Keratinocyte (primary cell): ENCODE measurements at regions not wholly inside any gene's neighbourhood (a gene's known extent, or its start where the extent isn't known, plus 50 kb on each side); places are given as distances from the start of the nearest gene placed in this dataset.
"Not testable (repeated sequence)": the region's sequence is repeated elsewhere in the genome, so short reads cannot be mapped to it uniquely, and the experiment has no call there.

ENCODE experiments used
- DNase-seq: peaks from one replicate; pipeline ENCODE4 v3.0.0-alpha.2; 2011; ENCODE audit warnings: low read depth, missing footprints, low spot score
- FAIRE-seq: peaks from 2 replicates; lab custom pipeline; 2011; peaks lifted over from hg19 to GRCh38; lab: Jason Lieb, UNC
- H2AFZ ChIP-seq: 2 replicates; pipeline ENCODE4 v1.6.0; 2012; ENCODE audit warnings: low read length, control low read depth, inconsistent platforms; ENCODE audit not compliant: control insufficient read depth
- H3K27ac ChIP-seq: 2 replicates; pipeline ENCODE4 v1.5.1; 2011; ENCODE audit warnings: low read length; ENCODE audit not compliant: control insufficient read depth, insufficient read depth
- H3K27me3 ChIP-seq: 3 replicates; pipeline ENCODE4 v1.6.0; 2011; ENCODE audit warnings: low read length; ENCODE audit not compliant: control insufficient read depth, insufficient read depth; ENCODE audit errors: extremely low read depth
- H3K36me3 ChIP-seq, 2 experiments: 2 replicates in 1 of 2; 3 replicates in 1 of 2; pipeline ENCODE4 v1.5.1; 2011; ENCODE audit warnings: low read length in 2 of 2, mild to moderate bottlenecking in 1 of 2; ENCODE audit not compliant: control insufficient read depth in 2 of 2, insufficient read depth in 2 of 2; ENCODE audit errors: extremely low read depth in 1 of 2
- H3K4me1 ChIP-seq: 3 replicates; pipeline ENCODE4 v1.5.1; 2011; ENCODE audit warnings: low read length; ENCODE audit not compliant: control insufficient read depth, insufficient read depth; ENCODE audit errors: extremely low read depth
- H3K4me2 ChIP-seq: 3 replicates; pipeline ENCODE4 v1.6.0; 2011; ENCODE audit warnings: low read depth, low read length; ENCODE audit not compliant: control insufficient read depth, insufficient read depth; ENCODE audit errors: extremely low read depth
- H3K4me3 ChIP-seq, 3 experiments: fragments of 200-600 bp in 1 of 3; sonication (generic) in 1 of 3; 2 replicates in 2 of 3; 3 replicates in 1 of 3; pipeline ENCODE4 v1.5.1; 2011 to 2016; ENCODE audit warnings: low read length in 3 of 3, mild to moderate bottlenecking in 3 of 3, control low read depth in 2 of 3, inconsistent platforms in 1 of 3, low read depth in 1 of 3, mixed read lengths in 1 of 3, mixed run types in 1 of 3, moderate library complexity in 1 of 3; ENCODE audit not compliant: control insufficient read depth in 2 of 3, insufficient read depth in 2 of 3; ENCODE audit errors: extremely low read depth in 1 of 3
- H3K79me2 ChIP-seq: 2 replicates; pipeline ENCODE4 v1.6.0; 2012; ENCODE audit warnings: low read length; ENCODE audit not compliant: control insufficient read depth, insufficient read depth
- H3K9ac ChIP-seq: 3 replicates; pipeline ENCODE4 v1.6.0; 2011; ENCODE audit warnings: low read length; ENCODE audit not compliant: control insufficient read depth, insufficient read depth; ENCODE audit errors: extremely low read depth
- H3K9me1 ChIP-seq: 3 replicates; pipeline ENCODE4 v1.6.0; 2011; ENCODE audit warnings: low read length; ENCODE audit not compliant: control insufficient read depth, insufficient read depth; ENCODE audit errors: extremely low read depth
- H3K9me3 ChIP-seq: 2 replicates; pipeline ENCODE4 v1.5.1; 2012; ENCODE audit warnings: low read depth, low read length; ENCODE audit not compliant: control insufficient read depth
- H4K20me1 ChIP-seq: 3 replicates; pipeline ENCODE4 v1.6.0; 2011; ENCODE audit warnings: low read length; ENCODE audit not compliant: control insufficient read depth, insufficient read depth; ENCODE audit errors: extremely low read depth
- dilution Hi-C: fragments of 300-500 bp; cut with MboI; formaldehyde crosslinking; loops from one replicate; pipeline ENCODE4 v1.7.0; 2020; ENCODE audit warnings: low sequenced_read_pairs; ENCODE audit not compliant: extremely low pct_ligation_motif_present

DNA sequence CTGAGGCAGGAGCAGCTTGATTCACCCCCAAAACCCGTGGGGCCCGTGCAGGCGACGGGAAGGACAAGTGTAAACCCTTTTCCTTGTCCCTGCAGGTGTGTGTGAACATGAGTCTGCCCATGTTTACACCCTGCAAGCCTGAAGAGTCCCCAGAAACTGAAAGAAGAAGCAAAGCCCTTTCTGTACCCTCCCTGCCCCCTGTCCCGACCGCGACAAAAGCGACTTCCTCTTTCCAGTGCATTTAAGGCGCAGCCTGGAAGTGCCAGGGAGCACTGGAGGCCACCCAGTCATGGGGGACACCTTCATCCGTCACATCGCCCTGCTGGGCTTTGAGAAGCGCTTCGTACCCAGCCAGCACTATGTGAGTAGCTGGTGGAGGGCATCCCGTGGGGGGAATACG is 88.3 kb downstream of the NSUN5 start:
- H3K9ac ChIP-seq, H3K9me1 ChIP-seq, H3K4me2 ChIP-seq, FAIRE-seq, H3K27me3 ChIP-seq, H3K9me3 ChIP-seq, H4K20me1 ChIP-seq, dilution Hi-C loops, H2AFZ ChIP-seq, H3K36me3 ChIP-seq, H3K4me3 ChIP-seq, H3K79me2 ChIP-seq, H3K27ac ChIP-seq, H3K4me1 ChIP-seq, DNase-seq: not testable (repeated sequence)

DNA sequence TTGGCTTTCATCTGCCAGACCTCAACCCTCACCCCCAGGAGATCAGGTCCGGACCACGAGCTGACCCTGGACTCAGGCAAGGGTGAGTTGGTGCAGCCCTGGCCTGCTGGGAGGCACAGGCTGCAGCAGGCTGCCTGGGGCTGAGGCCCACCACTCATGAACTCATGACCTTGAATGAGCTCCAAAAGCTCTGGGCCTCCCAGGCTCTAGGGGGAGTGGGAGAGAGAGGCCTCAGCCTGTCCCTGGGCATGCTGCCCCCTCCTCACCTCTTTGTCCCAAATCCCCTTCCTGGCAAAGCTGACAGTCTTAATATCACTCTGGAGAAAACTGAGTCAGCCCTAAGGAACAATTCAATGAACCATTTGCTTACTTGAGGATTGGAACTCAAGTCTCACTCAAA is 89.8 kb downstream of the NSUN5 start:
- H3K27me3 ChIP-seq, H3K4me1 ChIP-seq, FAIRE-seq, H3K9me3 ChIP-seq, H3K9ac ChIP-seq, H3K9me1 ChIP-seq, dilution Hi-C loops, H3K4me3 ChIP-seq, H3K79me2 ChIP-seq, DNase-seq, H2AFZ ChIP-seq, H4K20me1 ChIP-seq, H3K36me3 ChIP-seq, H3K27ac ChIP-seq, H3K4me2 ChIP-seq: not testable (repeated sequence)

DNA sequence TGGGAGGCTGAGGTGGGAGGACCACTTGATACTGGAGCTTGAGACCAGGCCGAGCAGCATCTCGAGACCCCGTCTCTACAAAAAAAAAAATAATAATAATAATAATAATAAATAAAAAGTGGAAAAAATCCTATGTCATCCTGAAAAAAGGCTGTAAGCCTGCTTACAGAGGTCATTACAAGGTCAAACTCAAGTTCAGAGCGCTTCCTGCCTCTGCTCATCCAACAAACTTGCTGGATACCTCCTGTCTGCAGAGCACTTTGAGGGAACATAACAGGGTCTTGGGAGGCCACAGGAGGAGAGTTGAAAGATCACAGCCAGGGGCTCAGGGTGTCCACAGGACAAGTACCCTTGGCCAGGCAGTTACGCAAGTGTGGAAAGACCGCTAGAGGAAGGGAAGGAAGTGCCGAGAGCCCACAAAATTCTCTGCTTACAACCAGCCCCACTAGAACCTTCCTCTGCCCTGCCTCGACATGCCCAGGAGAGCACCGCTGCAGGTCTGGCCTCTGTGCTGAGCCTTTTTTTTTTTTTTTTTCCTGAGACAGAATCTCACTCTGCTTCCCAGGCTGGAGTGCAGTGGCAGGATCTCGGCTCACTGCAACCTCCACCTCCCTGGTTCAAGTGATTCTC is 92.5 kb downstream of the NSUN5 start:
- dilution Hi-C loops, H3K27ac ChIP-seq, H2AFZ ChIP-seq, H3K79me2 ChIP-seq, H3K4me1 ChIP-seq, H3K9ac ChIP-seq, H3K27me3 ChIP-seq, H4K20me1 ChIP-seq, H3K9me3 ChIP-seq, H3K36me3 ChIP-seq, DNase-seq, FAIRE-seq, H3K4me3 ChIP-seq, H3K4me2 ChIP-seq, H3K9me1 ChIP-seq: not testable (repeated sequence)

DNA sequence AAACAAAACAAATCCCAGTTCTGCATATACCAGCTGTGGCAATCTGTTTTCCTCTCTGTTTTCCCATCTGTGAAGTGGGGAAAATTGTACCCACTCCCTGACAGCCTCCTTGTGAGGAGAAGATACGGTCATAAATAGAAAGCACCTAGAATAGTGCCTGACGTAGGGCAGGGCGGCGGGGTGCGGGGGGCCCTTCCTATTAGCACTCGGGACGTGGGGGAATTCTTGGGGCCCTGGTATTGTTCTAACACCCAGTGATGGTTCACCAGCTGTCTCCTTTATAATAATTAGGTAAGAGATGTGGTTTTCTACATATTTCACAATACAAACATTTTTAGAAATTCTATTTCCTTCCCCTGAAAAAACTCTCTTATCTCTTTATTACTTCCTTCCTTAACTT is 93.4 kb downstream of the NSUN5 start:
- H3K4me1 ChIP-seq, H3K36me3 ChIP-seq, H4K20me1 ChIP-seq, H3K79me2 ChIP-seq, H3K4me3 ChIP-seq, H3K9me3 ChIP-seq, H3K9ac ChIP-seq, H3K4me2 ChIP-seq, H2AFZ ChIP-seq, dilution Hi-C loops, H3K9me1 ChIP-seq, DNase-seq, H3K27me3 ChIP-seq, FAIRE-seq, H3K27ac ChIP-seq: not testable (repeated sequence)

DNA sequence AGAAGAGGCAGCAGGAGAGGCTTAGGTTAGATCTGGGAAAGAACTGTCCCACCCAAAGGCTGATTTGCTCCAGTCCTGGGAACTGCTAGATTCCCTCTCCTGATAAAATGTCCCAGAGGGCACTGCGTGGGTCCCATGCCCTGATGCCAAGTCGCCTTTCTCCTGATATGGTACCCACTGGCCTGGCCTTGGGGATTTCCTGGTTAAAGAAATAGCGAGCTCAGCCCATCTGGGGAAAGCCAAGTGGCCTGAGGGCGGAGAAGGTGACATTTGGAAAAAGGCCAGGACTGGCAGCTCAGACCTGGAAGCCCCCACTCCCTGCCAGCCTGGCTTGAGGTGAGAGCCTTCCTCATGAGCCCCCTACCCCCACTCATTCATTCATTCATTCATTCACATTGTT is 94.2 kb downstream of the NSUN5 start:
- dilution Hi-C loops, H3K27ac ChIP-seq, H3K27me3 ChIP-seq, FAIRE-seq, H3K4me1 ChIP-seq, H3K4me3 ChIP-seq, H4K20me1 ChIP-seq, H3K36me3 ChIP-seq, DNase-seq, H3K79me2 ChIP-seq, H3K9me1 ChIP-seq, H3K9me3 ChIP-seq, H3K9ac ChIP-seq, H3K4me2 ChIP-seq, H2AFZ ChIP-seq: not testable (repeated sequence)
